ENCODE measurements at regions not wholly inside any gene's neighbourhood (a gene's known extent, or its start where the extent isn't known, plus 50 kb on each side); places are given as distances from the start of the nearest gene placed in this dataset.

GRCh38 chr4:29653221-29653620, 1066.9 kb upstream of the PCDH7 start:
- H3K9ac ChIP-seq (ENCODE audit: low read length), result no peak overlapping the region
- H3K4me1 ChIP-seq (ENCODE audit: control insufficient read depth in 1 of 2, insufficient read depth in 2 of 2, low read length in 2 of 2), result no peaks in the 10 kb centered on the region
- no peaks in the 10 kb centered on the region for H3K36me3 ChIP-seq (ENCODE audit: control insufficient read depth in 1 of 2, insufficient read depth in 2 of 2, low read length in 2 of 2)
- intact Hi-C loops (cut with micrococcal nuclease), result no loop called here
- H4K20me1 ChIP-seq (ENCODE audit: insufficient read depth), result no peaks in the 10 kb centered on the region
- H3K27me3 ChIP-seq (ENCODE audit: insufficient read depth, low read length), result no peaks in the 10 kb centered on the region
- no TSS peak for BruUV-seq (replicated peaks)
- H2AFZ ChIP-seq (ENCODE audit: low read depth, low read length, poor library complexity, severe bottlenecking), result no peak overlapping the region
- RAD21 ChIA-PET (ENCODE audit: low non-redundant PET in 1 of 2, low total read pairs in 2 of 2, uncharacterized antibody in 2 of 2, unreplicated experiment in 2 of 2), result no interaction called here
- no peaks in the 10 kb centered on the region for H3K9me3 ChIP-seq (ENCODE audit: control insufficient read depth in 1 of 2, insufficient read depth in 1 of 2, low read depth in 1 of 2, low read length in 2 of 2)
- no peaks in the 10 kb centered on the region for H3K9me2 ChIP-seq (ENCODE audit: insufficient read depth)
- H3K4me3 ChIP-seq (replicated peaks in 1 of 2; ENCODE audit: low read depth in 1 of 2, low read length in 2 of 2), result no peak overlapping the region
- H3K4me2 ChIP-seq (ENCODE audit: low read length), result no peak overlapping the region
- POLR2A ChIA-PET, result no interaction called here
- CTCF ChIA-PET, result no interaction called here
- no peak for TF ChIP-seq SRF (IDR thresholded peaks at IDR 0.05; ENCODE audit: low read depth)
- TF ChIP-seq FOSL1 (IDR thresholded peaks at IDR 0.05; ENCODE audit: low read depth), result no peak
- no peak for TF ChIP-seq SP1 (IDR thresholded peaks at IDR 0.05; ENCODE audit: low read depth)
- TF ChIP-seq MAX (IDR thresholded peaks at IDR 0.05), result no peak
- TF ChIP-seq POLR2AphosphoS5 (IDR thresholded peaks at IDR 0.05; ENCODE audit: low read depth, low read length), result no peak
- TF ChIP-seq TCF7L2 (IDR thresholded peaks at IDR 0.05; ENCODE audit: borderline replicate concordance, extremely low read depth, insufficient read depth, insufficient read length), result no peak
- no peak for TF ChIP-seq EZH2phosphoT487 (IDR thresholded peaks at IDR 0.05; ENCODE audit: borderline replicate concordance)
- no peak for TF ChIP-seq CBX3 (IDR thresholded peaks at IDR 0.05; ENCODE audit: low read depth)
- no peak for TF ChIP-seq ZNF274 (IDR thresholded peaks at IDR 0.05; ENCODE audit: low read depth, low read length)
- TF ChIP-seq ZFX (IDR thresholded peaks at IDR 0.05), result no peak
- no peak for TF ChIP-seq REST (IDR thresholded peaks at IDR 0.05; ENCODE audit: low read depth)
- TF ChIP-seq JUND (IDR thresholded peaks at IDR 0.05), result no peak
- no peak for TF ChIP-seq YY1 (IDR thresholded peaks at IDR 0.05; ENCODE audit: extremely low read depth, insufficient replicate concordance, low read depth, low read length)
- no peak for TF ChIP-seq EGR1 (IDR thresholded peaks at IDR 0.05; ENCODE audit: low read depth)
- no peak for TF ChIP-seq EZH2 (IDR thresholded peaks at IDR 0.05)
- TF ChIP-seq POLR2A (IDR thresholded peaks at IDR 0.05; ENCODE audit: borderline replicate concordance, extremely low read depth, insufficient read depth, insufficient read length), result no peak
- no peak for TF ChIP-seq CTCF (IDR thresholded peaks at IDR 0.05 in 2 of 3, conservative IDR thresholded peaks at IDR 0.05 in 1 of 3; ENCODE audit: borderline replicate concordance in 1 of 3, insufficient read depth in 1 of 3, low read depth in 2 of 3, low read length in 2 of 3)
- no peak overlapping the region for H3K27ac ChIP-seq (ENCODE audit: low read depth, low read length)
- ATAC-seq, result no peak
- no peak for DNase-seq (ENCODE audit: low read depth, low spot score)
- no peaks in the 10 kb centered on the region for H3K79me2 ChIP-seq (ENCODE audit: insufficient read depth, low read length)

Data from HCT116 (cell line).